Endothelial cell of umbilical vein (primary cell): ENCODE measurements at regions not wholly inside any gene's neighbourhood (a gene's known extent, or its start where the extent isn't known, plus 50 kb on each side); places are given as distances from the start of the nearest gene placed in this dataset.

Source experiments
- BruUV-seq: library from RNA; stranded (reverse); fragments of 400-500 nt; replicated peaks from 2 replicates; lab custom pipeline; 2021; lab: Mats Ljungman, UMichigan
- CTCF ChIA-PET: fragments of 300-600, 350-600 bp; sonication (Branson Sonifier 250); formaldehyde crosslinking; loops from one replicate; lab custom pipeline; 2021; ENCODE audit warnings: antibody characterized with exemption, inconsistent platforms; lab: Charles Lee
- POLR2A ChIA-PET: fragments of 300-600, 350-600 bp; sonication (Branson Sonifier 250); formaldehyde crosslinking; loops from one replicate; lab custom pipeline; 2021; ENCODE audit warnings: antibody characterized with exemption, inconsistent platforms; lab: Charles Lee
- DNase-seq: peaks from one replicate; pipeline ENCODE4 v3.0.0-alpha.2; 2011; ENCODE audit warnings: low read depth, low spot score
- FAIRE-seq: peaks from 2 replicates; lab custom pipeline; 2011; peaks lifted over from hg19 to GRCh38; lab: Jason Lieb, UNC
- H2AFZ ChIP-seq: 2 replicates; pipeline ENCODE4 v1.6.0; 2012; ENCODE audit warnings: low read depth, low read length, control low read depth, inconsistent platforms
- H3K27ac ChIP-seq: 2 replicates; pipeline ENCODE4 v1.5.1; 2011; ENCODE audit warnings: low read depth, mild to moderate bottlenecking, control low read depth, low read length, moderate library complexity; ENCODE audit not compliant: insufficient read depth
- H3K27me3 ChIP-seq, 2 experiments: 2 replicates each; pipeline versions ENCODE4 v1.6.0 to v1.6.1; 2011; ENCODE audit warnings: low read length in 2 of 2, mixed read lengths in 1 of 2; ENCODE audit not compliant: control insufficient read depth in 2 of 2, insufficient read depth in 2 of 2
- H3K36me3 ChIP-seq, 2 experiments: 2 replicates in 1 of 2; 3 replicates in 1 of 2; pipeline ENCODE4 v1.5.1; 2011; ENCODE audit warnings: low read length in 2 of 2, mild to moderate bottlenecking in 1 of 2, moderate library complexity in 1 of 2; ENCODE audit not compliant: control insufficient read depth in 2 of 2, insufficient read depth in 2 of 2; ENCODE audit errors: extremely low read depth in 1 of 2
- H3K4me1 ChIP-seq: 3 replicates; pipeline ENCODE4 v1.5.1; 2011; ENCODE audit warnings: mild to moderate bottlenecking, low read length; ENCODE audit not compliant: control insufficient read depth, insufficient read depth; ENCODE audit errors: extremely low read depth
- H3K4me2 ChIP-seq: 2 replicates; pipeline ENCODE4 v1.6.1; 2011; ENCODE audit warnings: low read length, control low read depth, mixed read lengths; ENCODE audit not compliant: insufficient read depth
- H3K4me3 ChIP-seq, 3 experiments: fragments of 200-600 bp in 1 of 3; sonication (generic), shearing (Covaris generic) in 1 of 3; replicated peaks in 1 of 3; 2 replicates each; pipeline ENCODE4 v1.5.1; 2011 to 2016; ENCODE audit warnings: control low read depth in 3 of 3, low read length in 3 of 3, mild to moderate bottlenecking in 2 of 3, inconsistent platforms in 1 of 3, low read depth in 1 of 3, moderate library complexity in 1 of 3; ENCODE audit not compliant: insufficient read depth in 1 of 3
- H3K79me2 ChIP-seq: 2 replicates; pipeline ENCODE4 v1.6.0; 2012; ENCODE audit warnings: low read length, inconsistent platforms; ENCODE audit not compliant: control insufficient read depth, insufficient read depth
- H3K9ac ChIP-seq: replicated peaks from 2 replicates; pipeline ENCODE3; 2011; ENCODE audit warnings: low read length, control low read depth; ENCODE audit not compliant: insufficient read depth; ENCODE audit errors: extremely low read depth
- H3K9me1 ChIP-seq: replicated peaks from 3 replicates; pipeline ENCODE4 v1.6.0; 2011; ENCODE audit warnings: mild to moderate bottlenecking, low read length; ENCODE audit not compliant: control insufficient read depth, insufficient read depth; ENCODE audit errors: extremely low read depth
- H3K9me3 ChIP-seq: replicated peaks from 2 replicates; pipeline ENCODE4 v1.5.1; 2012; ENCODE audit warnings: low read length, inconsistent platforms; ENCODE audit not compliant: control insufficient read depth, insufficient read depth
- H4K20me1 ChIP-seq: replicated peaks from 2 replicates; pipeline ENCODE3; 2011; ENCODE audit warnings: mild to moderate bottlenecking, low read length; ENCODE audit not compliant: control insufficient read depth, insufficient read depth; ENCODE audit errors: extremely low read depth
- EZH2 ChIP-seq: IDR thresholded peaks from 2 replicates; pipeline ENCODE4 v1.6.1; 2012; ENCODE audit warnings: borderline replicate concordance, low read depth, mild to moderate bottlenecking, moderate library complexity, low read length, inconsistent platforms; ENCODE audit not compliant: severe bottlenecking
- FOS ChIP-seq: IDR thresholded peaks from 2 replicates; pipeline ENCODE4 v1.6.1; 2011; ENCODE audit warnings: mild to moderate bottlenecking, low read length, moderate library complexity, borderline replicate concordance; ENCODE audit not compliant: insufficient read depth
- GATA2 ChIP-seq: IDR thresholded peaks from 2 replicates; pipeline ENCODE4 v1.7.0; 2011; ENCODE audit warnings: low read depth, mild to moderate bottlenecking, moderate library complexity, mixed read lengths, low read length; ENCODE audit not compliant: insufficient read length, insufficient read depth
- JUN ChIP-seq: IDR thresholded peaks from 2 replicates; pipeline ENCODE4 v1.6.1; 2011; ENCODE audit warnings: borderline replicate concordance, low read depth; ENCODE audit not compliant: insufficient read length, insufficient read depth
- MYC ChIP-seq: IDR thresholded peaks from one replicate; pipeline ENCODE4 v1.6.1; 2011; ENCODE audit warnings: mild to moderate bottlenecking, low read depth, low read length
- POLR2A ChIP-seq: IDR thresholded peaks from 2 replicates; pipeline ENCODE4 v1.6.1; 2012; ENCODE audit warnings: low read depth, mild to moderate bottlenecking, control low read depth, low read length
- POLR2AphosphoS5 ChIP-seq: IDR thresholded peaks from 2 replicates; pipeline ENCODE4 v1.6.1; 2012; ENCODE audit warnings: low read depth, mild to moderate bottlenecking, control low read depth, low read length, moderate library complexity; ENCODE audit not compliant: insufficient read depth
- dilution Hi-C: fragments of 300-500 bp; cut with MboI; formaldehyde crosslinking; loops from one replicate; pipeline ENCODE4 v1.15.0; 2019; ENCODE audit warnings: low sequenced_read_pairs; ENCODE audit not compliant: extremely low pct_ligation_motif_present
- intact Hi-C: fragments of 100-400 bp; cut with micrococcal nuclease; formaldehyde crosslinking; loops from one replicate; pipeline ENCODE4 v1.10.0; 2022
- TF ChIP-seq, protein P1 (sequence below): IDR thresholded peaks from 2 replicates; pipeline ENCODE4 v1.6.1; 2011; ENCODE audit not compliant: insufficient read depth, insufficient read length
- TF ChIP-seq, protein P2 (sequence below), 2 donors: IDR thresholded peaks; 1 replicate in 1 of 2; 2 replicates in 1 of 2; pipeline ENCODE4 v1.5.1; 2011; ENCODE audit warnings: low read length in 2 of 2, mild to moderate bottlenecking in 2 of 2, moderate library complexity in 2 of 2, control low read depth in 1 of 2, inconsistent platforms in 1 of 2, low read depth in 1 of 2; ENCODE audit not compliant: insufficient read depth in 1 of 2; ENCODE audit errors: extremely low read depth in 1 of 2

DNA sequence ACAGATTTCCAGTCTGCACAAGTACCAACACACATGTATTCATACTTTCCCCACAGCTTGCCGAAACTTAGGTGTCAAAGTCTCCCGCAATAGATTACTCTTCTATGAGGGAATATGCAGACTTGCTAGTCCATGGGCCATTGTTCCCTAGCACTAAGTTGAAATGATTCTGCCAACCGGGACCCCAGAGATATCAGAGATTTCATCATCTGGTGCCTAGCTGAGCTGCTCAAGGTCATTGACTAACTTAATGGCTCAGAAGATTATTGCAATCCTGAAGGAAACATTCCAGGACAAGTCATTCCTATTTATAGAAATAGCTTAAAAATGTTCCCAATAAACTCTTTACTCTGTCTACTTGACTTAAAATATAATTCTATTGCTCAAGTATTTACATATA is 202.6 kb downstream of the PIK3R1 start:
- Histone ChIP-seq H3K4me3 (no peak overlapping the region), H4K20me1 (no peaks in the 10 kb centered on the region), H2AFZ (no peak overlapping the region), H3K9ac (no peak overlapping the region), H3K27me3 (no peaks in the 10 kb centered on the region), H3K9me3 (no peaks in the 10 kb centered on the region), H3K36me3 (no peaks in the 10 kb centered on the region), H3K9me1 (no peaks in the 10 kb centered on the region), H3K4me2 (no peak overlapping the region), H3K27ac (no peak overlapping the region), H3K4me1 (peaks cover 6% of the 10 kb centered on the region), H3K79me2 (no peaks in the 10 kb centered on the region)
- intact Hi-C loops (no loop called here), dilution Hi-C loops (no loop called here)
- ChIA-PET POLR2A (no interaction called here), CTCF (no interaction called here)
- BruUV-seq, result no TSS peak
- DNase-seq (no peak), FAIRE-seq (no peak)
- TF ChIP-seq, protein P1, sequence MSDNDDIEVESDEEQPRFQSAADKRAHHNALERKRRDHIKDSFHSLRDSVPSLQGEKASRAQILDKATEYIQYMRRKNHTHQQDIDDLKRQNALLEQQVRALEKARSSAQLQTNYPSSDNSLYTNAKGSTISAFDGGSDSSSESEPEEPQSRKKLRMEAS, result no peak
- TF ChIP-seq FOS, result no peak
- TF ChIP-seq POLR2AphosphoS5, result no peak
- no peak for TF ChIP-seq EZH2
- no peak for TF ChIP-seq MYC
- TF ChIP-seq JUN, result no peak
- TF ChIP-seq GATA2, result no peak
- TF ChIP-seq, protein P2, sequence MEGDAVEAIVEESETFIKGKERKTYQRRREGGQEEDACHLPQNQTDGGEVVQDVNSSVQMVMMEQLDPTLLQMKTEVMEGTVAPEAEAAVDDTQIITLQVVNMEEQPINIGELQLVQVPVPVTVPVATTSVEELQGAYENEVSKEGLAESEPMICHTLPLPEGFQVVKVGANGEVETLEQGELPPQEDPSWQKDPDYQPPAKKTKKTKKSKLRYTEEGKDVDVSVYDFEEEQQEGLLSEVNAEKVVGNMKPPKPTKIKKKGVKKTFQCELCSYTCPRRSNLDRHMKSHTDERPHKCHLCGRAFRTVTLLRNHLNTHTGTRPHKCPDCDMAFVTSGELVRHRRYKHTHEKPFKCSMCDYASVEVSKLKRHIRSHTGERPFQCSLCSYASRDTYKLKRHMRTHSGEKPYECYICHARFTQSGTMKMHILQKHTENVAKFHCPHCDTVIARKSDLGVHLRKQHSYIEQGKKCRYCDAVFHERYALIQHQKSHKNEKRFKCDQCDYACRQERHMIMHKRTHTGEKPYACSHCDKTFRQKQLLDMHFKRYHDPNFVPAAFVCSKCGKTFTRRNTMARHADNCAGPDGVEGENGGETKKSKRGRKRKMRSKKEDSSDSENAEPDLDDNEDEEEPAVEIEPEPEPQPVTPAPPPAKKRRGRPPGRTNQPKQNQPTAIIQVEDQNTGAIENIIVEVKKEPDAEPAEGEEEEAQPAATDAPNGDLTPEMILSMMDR (IDR thresholded peaks at IDR 0.05; ENCODE audit: extremely low read depth in 1 of 2, insufficient read depth in 1 of 2, low read depth in 1 of 2, low read length in 2 of 2), result no peak
- no peak for TF ChIP-seq POLR2A
